GM19467 (cell line): ENCODE measurements at regions not wholly inside any gene's neighbourhood (a gene's known extent, or its start where the extent isn't known, plus 50 kb on each side); places are given as distances from the start of the nearest gene placed in this dataset.

Source experiments
- ATAC-seq: cut with Tn5 transposase; IDR thresholded peaks from one replicate; pipeline ENCODE4 v1.9.1; 2021; ENCODE audit warnings: mild to moderate bottlenecking, moderate library complexity; ENCODE audit not compliant: unreplicated experiment

DNA sequence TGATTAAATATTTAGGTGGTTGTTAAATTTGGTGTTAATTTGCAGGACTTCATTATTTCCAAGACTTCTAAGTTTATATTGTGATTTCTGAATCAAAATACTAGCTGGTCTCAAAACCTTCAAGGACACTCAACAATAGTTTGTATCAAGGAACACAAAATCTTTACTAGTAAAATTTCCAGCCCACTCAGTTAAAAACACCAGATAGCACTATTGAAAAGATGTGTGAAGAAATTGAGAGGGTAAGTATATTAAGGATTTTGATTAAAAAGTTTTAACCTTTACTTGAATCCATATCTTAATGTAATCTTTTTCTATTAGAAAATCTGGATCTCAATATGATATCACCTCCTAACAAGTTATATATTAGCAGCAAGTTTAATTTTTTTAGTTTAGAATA, 89.3 kb upstream of the UGT8 start:
- ATAC-seq = no peak

DNA sequence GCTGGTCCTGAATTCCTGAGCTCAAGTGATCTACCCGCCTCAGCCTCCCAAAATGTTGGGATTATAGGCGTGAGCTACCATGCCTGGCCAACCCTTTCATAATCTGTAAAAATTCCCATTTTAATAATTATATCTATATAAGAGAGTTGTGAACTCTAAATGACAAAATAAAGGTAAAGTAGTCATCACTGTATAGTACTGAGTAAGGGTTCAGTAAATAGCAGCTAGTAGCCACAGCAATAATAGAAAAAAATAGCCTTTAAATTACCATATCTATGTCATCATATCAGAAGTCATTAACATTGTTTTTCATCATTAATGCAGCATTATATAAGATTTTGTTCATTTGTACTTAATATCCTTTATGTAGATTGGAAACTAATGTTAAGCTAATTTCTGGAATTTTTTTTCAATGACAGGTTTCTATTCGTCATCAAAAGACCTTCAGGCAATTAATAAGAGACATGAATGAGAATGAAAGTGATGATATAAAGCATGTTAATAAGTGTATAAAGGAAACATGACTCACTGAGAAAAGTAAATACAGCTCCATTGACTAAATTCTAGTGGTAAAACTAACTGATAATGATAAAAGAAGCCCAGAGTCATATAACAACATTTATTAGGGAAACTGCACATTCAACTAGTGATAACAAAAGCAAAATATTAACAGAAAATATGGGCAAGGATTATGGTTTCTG, 85.9 kb upstream of the UGT8 start:
- no peak for ATAC-seq

DNA sequence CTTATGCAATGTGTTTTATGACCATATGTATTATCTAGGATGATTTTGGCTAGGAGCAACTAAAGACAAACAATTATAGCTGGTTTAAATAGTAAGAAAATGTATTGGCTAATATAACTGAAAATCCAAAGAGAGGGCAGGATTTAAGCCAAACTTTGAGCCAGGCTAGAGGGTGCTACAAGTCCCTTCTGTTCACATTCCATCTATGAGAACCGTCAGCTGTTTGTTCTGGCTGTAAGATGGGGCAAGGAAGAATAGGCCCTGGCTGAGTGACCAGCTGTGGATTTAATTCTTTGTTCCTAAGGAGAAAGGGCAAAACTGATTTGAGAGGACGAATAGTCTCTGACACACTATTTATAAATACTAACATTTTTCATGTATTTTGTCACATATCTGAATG, 79.2 kb upstream of the UGT8 start:
- no peak for ATAC-seq

DNA sequence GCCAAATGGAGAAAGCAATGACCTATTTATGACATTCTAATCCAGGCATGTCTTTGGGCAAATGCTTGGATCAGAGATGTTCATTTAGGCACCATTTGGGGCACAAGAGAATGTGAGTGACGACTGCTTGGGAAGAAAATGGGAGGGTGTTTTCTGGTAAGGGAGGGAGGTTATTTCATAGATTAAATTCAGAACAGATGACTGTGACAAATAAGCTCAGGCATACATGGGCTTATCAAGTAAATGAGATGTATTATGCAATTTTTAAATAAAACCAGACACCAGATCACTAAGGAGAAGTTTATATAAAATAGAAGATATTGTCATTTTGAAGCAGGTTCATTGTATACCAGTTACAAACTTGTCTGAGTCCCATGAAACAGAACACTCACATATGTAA, 71.4 kb upstream of the UGT8 start:
- no peak for ATAC-seq

DNA sequence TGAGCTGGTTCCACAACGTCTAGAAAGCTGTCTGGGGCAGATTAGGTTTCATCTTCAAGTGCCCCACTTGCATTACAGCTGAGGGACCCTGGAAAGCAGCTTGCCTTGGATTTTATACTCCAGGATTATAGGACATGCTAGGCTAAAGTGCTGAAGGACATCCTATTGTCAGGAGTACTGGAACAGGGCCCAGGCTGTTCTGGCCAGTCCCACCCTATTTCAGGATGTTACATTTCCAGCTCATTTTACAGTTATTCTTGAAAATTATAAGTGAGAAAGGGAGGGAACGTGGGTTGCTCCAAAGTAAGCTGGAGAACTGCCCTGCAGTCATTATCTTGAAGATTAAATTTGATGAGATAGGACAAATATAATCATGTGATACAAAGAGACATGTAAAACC, 71.0 kb upstream of the UGT8 start:
- ATAC-seq = no peak

DNA sequence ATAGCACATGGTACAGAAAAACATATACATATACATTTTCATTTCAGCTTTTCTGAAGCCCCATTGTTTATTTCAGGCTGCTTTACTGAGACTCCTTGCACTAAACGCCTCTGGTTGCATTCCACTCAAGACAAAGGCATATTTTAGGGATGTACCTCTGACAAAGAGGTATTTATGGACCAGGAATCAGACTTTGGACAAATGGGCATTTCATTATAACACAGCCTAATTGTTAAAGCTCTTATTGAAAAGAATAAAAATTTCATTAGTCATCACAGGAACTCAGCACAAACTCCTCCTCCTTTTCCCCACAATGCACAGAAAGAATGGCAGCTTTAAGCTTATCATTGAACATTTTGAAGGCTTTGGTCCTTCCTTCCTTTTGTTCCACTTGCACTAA, 62.9 kb upstream of the UGT8 start:
- no peak for ATAC-seq

DNA sequence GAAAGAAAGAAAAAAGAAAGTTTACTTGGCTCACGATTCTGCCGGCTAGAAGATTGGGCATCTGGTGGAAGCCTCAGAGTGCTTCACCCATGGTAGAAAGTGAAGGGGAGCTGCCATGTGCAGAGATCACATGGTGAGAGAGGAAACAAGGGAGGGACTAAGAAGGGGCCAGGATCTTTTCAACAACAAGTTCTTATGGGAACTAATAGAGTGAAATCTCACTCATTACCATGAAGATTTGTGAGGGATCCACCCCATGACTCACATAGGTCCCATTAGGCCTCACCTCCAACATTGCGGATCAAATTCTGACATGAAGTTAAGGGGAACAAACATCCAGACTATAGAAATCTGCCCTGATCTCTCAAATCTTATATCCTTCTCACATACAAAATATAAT, 61.3 kb upstream of the UGT8 start:
- no peak for ATAC-seq

DNA sequence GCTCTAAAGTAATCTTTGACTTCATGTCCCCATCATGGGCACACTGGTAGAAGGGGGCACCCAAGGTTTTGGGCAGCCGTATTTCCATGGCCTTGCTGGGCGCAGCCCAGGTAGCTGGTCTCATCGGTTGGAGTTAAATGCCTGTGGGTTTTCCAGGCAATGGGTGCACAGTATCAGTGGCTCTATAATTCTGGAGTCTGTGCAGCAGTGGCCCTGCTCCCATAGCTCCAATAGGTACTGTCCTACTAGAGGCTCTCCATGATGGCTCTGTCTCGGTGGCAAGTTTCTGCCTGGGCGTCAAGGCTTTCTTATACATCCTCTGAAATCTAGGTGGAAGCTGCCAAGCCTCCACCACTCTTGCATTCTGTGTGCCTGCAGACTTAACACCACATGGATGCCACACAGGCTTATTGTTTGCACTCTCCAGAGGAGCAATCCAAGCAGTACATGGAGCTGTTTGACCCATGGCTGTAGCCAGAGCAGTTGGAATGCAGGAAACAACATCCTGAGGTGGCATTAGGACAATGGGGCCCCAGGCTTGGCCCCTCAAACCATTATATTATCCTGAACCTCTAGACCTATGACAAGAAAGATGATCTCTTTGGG, 60.5 kb upstream of the UGT8 start:
- ATAC-seq = no peak

DNA sequence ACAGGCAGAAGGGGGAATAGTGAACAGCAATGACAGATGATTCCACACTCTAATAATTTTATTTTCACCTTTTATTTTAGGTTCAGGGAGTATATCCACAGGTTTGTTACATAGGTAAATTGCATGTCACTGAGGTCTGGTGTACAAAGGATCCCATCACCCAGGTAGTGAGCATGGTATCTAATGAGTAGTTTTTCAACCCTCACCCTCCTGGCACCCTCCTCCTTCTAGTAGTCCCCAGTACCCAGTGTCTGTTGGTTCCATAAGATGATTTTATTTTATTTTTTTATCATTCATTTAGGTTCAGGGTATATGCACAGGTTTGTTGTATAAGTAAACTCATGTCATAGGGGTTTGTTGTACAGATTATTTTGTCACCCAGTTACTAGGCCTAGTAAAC, 58.6 kb upstream of the UGT8 start:
- ATAC-seq = no peak

DNA sequence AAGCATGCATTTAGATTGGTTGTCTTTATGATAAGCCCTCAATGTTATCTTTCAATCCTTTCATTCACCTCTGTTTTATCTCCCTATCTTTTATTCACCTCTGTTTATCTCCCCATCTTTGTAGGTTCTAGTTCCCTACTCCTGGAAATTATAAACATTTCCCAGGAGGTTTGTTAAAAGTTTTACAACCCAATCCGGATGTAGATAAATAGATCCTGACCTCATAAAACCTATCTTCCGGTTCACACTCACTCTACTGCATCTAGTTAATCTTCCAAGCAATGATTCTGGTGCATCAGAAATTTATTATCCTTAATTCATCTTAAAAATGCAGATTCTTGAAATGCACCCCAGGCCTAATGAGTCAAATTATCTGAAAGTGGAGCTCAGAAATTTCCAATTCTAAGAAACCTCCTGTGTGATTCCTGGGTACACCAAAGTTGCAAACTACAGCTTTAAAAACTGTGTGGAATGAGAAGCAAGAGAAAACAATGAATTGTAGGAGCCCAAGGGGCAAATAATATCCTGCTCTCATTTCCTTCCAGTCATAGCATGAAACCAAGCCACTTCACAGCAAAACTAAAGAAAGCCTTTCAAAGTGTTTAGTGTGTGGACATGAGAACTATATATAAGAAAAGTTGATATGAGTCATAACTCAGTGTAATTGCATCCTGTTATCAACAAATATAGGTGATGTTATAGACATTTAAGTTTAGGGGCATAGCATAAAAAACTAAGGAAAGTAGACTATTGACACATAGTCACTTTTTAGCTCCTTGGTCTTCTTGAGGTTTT, 51.1 kb upstream of the UGT8 start:
- no peak for ATAC-seq
